HuH-7.5 (cell line): ENCODE measurements at regions not wholly inside any gene's neighbourhood (a gene's known extent, or its start where the extent isn't known, plus 50 kb on each side); places are given as distances from the start of the nearest gene placed in this dataset.
"Not testable (repeated sequence)": the region's sequence is repeated elsewhere in the genome, so short reads cannot be mapped to it uniquely, and the experiment has no call there.

ENCODE experiments used
- DNase-seq: peaks from one replicate; pipeline ENCODE4 v3.0.0; 2011; ENCODE audit warnings: low spot score

DNA sequence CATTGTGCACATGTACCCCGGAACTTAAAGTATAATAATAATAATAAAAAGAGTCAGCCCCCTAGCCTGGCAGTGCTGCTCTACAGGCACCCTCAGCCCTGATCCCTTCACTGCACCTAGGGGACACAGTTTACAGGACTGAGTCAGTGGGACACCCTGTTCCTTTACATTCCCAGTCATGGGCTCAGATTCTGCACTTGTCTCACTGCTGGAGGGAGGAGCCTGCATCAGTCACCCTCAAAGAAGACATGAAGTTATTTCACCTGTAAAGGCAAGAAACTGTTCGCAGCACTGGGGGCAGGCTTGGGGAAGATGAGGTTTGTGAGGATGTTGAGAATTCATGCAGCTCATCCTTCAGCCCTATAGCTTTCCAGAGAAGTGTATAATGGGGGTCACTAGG is 50.7 kb upstream of the VPREB1 start:
- no peak for DNase-seq

DNA sequence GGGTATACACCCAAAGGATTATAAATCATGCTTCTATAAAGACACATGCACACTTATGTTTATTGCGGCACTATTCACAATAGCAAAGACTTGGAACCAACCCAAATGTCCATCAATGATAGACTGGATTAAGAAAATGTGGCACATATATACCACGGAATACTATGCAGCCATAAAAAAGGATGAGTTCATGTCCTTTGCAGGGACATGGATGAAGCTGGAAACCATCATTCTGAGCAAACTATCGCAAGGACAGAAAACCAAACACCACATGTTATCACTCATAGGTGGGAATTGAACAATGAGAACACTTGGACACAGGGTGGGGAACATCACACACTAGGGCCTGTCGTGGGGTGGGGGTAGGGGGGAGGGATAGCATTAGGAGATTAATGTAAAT is 51.1 kb upstream of the VPREB1 start:
- DNase-seq = not testable (repeated sequence)

DNA sequence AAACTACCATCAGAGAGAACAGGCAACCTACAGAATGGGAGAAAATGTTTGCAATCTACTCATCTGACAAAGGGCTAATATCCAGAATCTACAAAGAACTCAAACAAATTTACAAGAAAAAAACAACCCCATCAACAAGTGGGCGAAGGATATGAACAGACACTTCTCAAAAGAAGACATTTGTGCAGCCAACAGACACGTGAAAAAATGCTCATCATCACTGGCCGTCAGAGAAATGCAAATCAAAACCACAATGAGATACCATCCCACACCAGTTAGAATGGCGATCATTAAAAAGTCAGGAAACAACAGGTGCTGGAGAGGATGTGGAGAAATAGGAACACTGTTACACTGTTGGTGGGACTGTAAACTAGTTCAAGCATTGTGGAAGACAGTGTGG is 51.6 kb upstream of the VPREB1 start:
- not testable (repeated sequence) for DNase-seq

DNA sequence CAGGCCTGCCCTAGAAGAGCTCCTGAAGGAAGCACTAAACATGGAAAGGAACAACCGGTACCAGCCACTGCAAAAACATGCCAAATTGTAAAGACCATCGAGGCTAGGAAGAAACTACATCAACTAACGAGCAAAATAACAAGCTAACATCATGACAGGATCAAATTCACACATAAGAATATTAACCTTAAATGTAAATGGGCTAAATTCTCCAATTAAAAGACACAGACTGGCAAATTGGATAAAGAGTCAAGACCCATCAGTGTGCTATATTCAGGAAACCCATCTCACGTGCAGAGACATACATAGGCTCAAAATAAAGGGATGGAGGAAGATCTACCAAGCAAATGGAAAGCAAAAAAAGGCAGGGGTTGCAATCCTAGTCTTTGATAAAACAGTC is 54.8 kb upstream of the VPREB1 start:
- not testable (repeated sequence) for DNase-seq

DNA sequence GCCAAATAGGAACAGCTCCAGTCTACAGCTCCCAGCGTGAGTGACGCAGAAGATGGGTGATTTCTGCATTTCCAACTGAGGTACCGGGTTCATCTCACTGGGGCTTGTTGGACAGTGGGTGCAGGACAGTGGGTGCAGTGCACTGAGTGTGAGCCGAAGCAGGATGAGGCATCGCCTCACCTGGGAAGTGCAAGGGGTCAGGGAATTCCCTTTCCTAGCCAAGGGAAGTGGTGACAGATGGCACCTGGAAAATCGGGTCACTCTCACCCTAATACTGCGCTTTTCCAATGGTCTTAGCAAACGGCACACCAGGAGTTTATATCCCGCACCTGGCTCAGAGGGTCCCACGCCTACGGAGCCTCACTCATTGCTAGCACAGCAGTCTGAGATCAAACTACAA is 56.7 kb upstream of the VPREB1 start:
- DNase-seq = not testable (repeated sequence)

DNA sequence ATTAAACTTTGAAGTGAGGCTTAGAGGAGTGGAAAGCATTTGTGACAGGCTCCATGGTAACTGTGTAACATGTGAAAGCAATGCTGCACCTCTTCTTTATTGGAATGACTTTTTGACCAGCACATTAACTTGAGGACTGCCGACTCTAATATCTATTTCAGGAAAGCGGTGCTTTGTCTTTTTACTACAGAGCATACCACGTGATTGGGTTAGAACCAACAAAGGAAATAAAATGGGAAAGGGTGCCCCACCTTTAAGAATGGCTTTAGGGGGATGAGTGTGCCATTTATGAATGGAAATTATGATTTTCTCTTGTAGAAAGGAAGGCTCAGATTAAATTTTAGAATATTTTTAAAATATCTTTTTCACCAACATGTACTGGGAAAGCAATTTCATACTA is 57.3 kb upstream of the VPREB1 start:
- DNase-seq = no peak

DNA sequence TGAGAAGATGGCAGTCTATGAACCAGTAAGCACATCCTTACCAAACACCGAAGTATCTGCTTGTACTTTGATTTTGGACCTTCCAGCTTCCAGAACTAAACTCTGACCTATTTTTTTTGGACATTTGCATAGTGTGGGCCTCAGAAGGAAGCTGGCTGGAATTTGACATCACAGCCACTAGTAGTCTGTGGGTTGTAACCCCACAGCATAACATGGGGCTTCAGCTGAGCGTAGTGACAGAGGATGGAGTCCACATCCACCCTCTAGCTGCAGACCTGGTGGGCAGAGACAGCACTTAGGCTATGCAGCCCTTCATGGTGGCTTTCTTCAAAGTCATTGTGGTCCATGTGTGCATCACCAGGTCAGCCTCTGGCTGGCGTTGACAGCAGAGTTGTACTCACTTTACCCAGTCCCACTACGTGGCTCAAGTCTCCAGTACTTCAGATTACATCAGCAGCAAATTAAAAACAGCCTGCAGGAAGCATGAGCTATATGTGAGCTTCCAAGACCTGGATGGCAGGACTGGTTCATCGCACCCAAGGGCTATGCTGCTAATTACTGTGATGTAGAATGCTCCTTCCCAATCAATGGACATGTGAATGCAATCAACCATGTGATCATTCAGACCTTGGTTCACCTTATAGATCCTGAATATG is 58.6 kb upstream of the VPREB1 start:
- DNase-seq = no peak

DNA sequence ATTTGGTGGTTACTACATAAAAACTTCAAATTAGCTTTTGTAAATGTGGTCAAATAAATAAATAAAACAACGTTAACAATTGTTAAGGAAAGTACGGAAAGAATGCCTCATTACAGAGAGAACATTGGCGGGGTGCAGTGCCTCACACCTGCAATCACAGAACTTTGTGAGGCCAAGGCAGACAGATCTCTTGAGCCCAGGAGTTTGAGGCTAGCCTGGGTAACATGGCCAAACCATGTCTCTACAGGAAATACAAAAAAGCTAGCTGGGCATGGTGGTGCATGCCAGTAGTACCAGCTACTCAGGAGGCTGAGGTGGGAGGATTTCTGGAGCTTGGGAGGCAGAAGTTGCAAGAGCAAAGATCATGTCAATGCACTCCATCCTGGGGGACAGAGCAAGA is 59.4 kb upstream of the VPREB1 start:
- no peak for DNase-seq

DNA sequence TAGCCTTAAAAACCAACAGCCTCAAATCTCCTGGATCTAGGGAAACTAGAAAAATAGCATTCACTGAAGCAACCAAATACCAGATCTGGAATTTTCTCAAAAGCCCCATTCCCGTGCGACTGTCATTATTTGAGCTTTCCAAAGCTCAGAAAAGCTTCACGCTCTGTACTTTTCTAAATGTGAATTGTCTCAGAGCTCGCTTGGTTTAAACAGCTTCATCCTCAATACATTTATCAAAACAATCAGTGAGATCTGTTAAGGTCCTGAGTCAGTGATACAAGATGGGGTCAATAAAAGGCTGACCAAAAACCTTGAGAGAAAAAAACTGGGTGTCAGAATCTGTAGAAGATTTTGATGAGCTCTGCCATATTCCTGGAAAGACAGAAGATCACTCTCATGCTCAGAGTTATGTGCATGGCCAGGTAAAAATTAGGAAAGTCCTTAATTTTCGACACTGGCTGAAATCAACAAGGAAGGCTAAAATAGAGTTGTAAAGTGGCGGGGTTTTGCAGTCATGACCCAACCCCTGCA is 60.2 kb upstream of the VPREB1 start:
- DNase-seq = no peak

DNA sequence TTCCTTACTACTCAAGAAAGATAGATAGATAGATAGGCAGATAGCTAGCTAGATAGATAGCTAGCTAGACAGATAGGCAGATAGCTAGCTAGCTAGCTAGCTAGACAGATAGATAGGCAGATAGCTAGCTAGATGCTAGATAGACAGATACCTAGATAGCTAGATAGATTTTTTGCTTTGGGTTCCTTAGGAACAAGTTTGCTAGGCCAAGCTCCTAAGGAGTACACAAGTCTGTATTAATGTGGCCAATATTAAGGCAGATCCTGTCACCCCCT is 61.7 kb upstream of the VPREB1 start:
- no peak for DNase-seq

DNA sequence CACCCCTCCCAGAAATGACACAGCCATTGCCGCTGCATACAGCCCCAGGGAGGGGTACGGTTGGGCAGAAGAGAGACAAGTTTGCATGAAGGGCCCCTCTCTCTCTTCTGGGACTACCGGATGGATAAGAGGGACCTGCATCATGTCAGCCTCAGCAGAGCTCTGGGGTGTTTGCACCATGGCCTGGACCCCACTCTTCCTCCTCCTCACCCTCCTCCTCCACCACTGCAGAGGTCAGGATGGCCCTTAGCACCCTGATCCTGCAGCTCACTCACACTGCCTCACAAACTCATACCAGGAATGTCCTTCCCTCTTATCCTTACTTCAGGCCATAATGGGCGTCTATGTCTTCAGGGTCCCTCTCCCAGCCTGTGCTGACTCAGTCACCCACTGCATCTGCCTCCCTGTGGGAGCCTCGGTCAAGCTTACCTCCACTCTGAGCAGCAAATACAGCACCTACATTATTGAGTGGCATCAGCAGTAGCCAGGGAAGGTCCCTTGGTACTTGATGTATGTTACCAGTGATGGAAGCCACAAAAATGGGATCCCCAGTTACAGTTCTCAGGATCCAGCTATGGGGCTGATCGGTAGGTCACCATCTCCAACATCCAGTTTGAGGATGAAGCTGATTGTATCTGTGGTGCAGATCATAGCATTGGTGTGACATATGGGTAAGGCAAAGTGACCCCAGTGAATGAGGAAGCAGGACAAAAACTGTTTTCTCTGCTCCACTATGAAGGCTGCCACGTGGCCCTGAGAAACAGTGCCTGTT is 62.2 kb upstream of the VPREB1 start:
- DNase-seq = no peak

DNA sequence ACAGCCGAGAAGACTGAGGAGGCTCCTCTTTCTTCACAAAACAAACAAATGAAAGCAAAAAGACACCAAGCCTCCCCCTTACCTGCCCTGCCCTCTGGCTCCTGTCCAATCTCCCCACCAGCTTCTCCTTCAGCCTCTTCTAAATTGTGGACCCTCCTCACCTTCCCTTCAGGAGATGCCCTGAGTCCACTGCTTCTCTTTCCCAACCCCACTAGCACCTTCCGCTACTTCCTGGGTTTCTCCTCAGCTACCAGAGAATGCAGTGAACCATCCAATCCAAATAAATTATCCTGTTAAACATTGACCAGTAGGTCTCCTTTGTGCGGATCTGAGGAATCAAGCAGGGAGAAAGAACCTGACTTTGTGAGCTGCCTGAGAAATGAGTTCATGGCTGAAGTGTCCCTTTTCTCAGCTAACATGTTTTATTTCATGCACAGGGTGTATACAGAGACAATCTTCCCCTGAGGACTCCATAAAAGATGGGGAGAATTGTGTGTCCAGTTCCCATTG is 63.2 kb upstream of the VPREB1 start:
- DNase-seq = no peak

DNA sequence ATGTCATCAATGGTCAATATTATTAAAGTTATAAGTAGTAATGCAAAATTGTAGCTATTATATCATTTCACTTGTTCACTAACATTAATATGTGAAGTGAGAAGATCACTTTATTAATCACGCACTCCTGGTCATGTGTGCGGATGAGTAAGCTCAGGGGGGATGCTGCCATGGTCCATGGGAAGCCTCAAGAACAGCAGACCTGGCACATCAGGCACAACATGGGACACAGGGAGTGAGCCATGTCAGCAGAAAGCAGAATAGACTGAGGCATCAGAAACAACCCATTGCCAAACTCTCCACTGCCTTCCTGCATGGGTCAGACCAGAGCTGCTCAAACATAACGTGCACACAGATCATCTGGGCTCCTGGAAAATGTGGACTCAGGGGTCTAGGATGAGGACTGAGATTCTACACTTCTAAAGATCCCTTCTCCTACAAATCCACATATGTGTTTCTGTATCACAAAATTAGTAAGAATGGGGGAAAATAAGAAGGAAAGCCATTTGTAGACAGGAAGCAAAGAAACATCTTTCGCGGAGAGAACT is 63.8 kb upstream of the VPREB1 start:
- DNase-seq = no peak

DNA sequence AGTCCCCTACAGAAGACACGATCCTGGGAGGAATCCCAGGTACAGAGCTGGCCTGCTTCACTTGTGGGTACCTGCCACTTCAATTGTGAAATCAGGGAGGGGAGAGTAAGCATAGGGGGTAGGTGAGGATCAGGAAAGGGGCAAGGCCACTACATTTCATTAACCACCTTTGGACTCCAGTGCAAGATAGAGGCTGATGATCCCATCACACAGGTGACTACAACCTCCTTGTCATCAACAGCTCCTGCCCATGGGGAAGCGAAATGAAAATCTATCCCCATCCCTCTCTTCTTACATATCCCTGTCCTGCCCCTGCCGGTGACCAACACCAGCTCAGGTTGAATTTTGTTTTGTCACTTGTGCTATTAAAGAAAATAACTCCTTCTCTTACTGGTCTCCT is 64.7 kb upstream of the VPREB1 start:
- no peak for DNase-seq

DNA sequence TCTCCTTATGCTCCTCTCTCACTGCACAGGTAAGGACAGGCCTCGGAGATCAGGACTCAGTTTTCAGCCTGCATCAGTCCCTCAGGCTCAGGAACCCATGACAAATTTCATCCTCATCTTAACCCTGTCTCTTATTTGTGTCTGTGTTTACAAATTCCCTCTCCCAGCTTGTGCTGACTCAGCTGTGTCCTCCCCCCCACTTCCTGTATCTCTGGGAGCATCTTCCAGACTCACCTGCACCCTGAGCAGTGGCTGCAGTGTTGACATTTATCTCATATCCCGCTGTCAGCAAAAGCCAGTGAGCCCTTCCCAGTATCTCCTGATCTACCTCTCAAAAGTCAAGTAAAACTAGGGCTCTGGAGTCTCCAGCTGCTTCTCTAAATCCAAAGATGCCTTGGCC is 65.6 kb upstream of the VPREB1 start:
- no peak for DNase-seq

DNA sequence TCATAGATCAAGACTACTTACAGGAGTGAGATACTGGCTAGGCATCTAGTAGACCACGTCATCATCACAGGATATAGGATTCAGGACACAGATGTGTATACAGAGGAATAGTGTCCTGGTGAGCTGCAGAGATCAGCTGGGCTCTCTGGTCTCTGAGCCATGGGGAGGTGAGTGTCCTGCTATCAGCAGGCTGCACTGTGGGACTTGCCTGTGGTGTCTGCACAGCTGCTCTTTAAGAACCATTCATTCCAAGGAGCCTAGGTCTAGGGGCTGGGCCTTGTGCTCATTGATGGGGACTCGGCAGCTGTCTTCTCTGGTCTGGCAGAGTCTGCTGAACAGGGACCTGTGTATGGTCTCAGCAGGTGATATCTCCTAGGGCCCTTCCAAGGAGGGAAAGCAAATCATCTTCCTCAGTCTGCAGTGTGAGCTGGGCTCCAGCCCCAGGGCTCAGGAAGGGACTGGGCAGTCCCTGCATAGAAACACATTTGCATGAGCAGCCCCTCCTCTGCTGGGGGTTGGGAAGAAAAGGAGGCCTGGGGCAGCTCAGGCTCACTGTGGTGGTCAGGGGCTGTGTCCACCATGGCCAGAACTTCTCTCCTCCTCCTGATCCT is 66.1 kb upstream of the VPREB1 start:
- no peak for DNase-seq

DNA sequence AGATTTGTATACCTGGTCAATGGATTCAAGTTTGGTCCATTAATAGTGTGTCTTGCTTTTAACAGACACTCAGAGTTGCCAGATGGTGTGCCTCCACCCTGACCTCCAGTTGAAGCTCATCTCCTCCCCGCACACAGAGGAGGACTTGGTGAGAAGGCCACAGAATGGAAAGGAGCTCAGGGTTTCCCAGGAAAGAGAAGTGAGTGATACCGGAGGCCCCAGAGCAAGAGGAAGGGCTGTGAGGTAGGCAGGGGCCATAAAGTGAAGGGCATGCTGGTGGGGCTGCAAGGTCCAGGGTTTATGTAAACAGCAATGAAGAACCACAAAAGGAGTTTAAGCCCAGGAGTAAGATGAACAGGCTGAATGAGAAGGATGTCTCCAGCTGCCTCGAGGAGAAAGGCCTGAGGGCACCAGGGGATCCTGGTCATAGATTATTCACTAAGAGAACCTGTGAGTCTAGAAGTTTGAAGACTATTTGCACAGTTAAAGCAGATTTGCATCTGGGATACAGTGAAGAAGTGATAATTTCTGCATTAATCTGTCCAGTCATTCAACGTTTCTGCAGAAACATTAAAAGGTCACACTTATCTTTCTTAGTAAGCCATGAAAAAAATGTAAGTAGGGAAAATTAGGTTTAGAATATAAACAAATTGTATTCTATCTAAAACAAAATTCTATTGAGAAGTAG is 67.5 kb upstream of the VPREB1 start:
- no peak for DNase-seq

DNA sequence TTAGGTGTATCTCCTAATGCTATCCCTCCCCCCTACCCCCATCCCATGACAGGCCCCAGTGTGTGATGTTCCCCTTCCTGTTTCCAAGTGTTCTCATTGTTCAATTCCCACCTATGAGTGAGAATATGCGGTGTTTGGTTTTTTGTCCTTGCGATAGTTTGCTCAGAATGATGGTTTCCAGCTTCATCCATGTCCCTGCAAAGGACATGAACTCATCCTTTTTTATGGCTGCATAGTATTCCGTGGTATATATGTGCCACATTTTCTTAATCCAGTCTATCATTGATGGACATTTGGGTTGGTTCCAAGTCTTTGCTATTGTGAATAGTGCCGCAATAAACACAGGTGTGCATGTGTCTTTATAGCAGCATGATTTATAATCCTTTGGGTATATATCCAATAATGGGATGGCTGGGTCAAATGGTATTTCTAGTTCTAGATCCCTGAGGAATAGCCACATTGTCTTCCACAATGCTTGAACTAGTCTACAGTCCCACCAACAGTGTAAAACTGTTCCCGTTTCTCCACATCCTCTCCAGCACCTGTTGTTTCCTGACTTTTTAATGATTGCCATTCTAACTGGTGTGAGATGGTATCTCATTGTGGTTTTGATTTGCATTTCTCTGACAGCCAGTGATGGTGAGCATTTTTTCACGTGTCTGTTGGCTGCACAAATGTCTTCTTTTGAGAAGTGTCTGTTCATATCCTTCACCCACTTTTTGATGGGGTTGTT is 71.5 kb upstream of the VPREB1 start:
- DNase-seq = not testable (repeated sequence)

DNA sequence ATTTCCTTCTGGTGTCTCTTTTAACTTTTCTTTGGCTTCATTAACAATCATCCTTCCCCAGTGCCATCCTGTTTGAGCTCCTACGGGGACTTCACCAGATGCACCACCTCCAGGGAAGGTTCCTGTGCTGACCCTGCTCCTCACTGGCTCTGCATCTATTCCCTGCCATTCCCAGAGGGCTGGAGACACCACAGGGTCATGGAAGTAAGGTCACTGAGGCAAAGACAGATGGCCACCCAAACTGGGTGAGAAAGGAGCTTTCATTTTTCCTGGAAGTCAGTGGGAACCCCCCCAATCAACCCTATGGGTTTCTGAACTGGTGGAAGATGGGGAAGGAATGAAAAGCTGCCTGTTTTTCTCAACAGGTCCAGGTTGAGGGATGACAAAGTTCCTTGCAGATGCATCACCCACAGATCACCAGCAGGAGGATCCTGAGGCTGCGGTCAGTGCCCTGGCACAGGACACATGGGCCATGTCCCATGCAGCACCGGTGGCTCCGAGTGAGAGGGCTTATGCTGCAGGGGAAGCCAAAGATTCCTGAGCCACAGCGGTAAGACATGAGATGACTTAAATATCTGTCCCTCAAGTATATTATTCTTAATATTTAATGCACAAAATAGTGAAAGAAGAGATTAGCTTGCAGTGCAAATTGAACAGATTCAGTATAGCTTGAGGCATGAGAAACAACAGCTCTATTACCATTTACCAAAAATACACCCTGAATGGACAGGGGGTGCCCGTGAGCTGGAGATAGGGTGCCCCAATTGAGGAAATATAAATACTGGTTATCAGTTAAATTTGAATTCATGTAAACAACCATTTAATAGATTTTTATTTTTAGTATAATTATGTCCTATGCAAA is 73.0 kb upstream of the VPREB1 start:
- no peak for DNase-seq

DNA sequence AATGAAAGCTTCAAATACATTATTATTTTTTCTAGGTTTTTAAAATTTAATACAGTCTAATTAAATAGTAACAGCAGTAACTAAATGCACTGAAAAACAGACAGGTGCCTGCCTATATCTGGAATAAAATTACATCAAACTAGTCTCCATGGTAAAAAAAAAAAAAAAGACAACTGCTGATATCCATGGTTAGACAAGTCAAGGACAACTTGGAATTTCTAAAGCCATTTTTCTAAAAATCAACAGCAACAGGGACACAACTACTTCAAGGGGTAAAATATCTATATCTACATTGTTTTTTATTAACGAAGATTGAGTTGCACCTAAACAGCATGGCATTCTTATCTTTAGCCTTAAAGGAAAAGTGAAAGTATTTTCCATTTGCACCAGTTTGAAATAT is 74.7 kb upstream of the VPREB1 start:
- no peak for DNase-seq
